Spinal cord (tissue), 9 donors: ENCODE measurements at regions not wholly inside any gene's neighbourhood (a gene's known extent, or its start where the extent isn't known, plus 50 kb on each side); places are given as distances from the start of the nearest gene placed in this dataset.

Source experiments
- DNase-seq, 6 donors: peaks; one replicate each; pipeline versions ENCODE4 v3.0.0 to v3.0.0-alpha.2; 2013 to 2015; ENCODE audit warnings: low spot score in 6 of 6, low read depth in 4 of 6
- H3K27ac ChIP-seq: one replicate; pipeline ENCODE4 v1.5.1; 2013; ENCODE audit warnings: low read depth, low read length, control low read depth
- H3K27me3 ChIP-seq: one replicate; pipeline ENCODE4 v1.6.1; 2013; ENCODE audit warnings: low read length; ENCODE audit not compliant: control insufficient read depth, insufficient read depth
- H3K36me3 ChIP-seq: one replicate; pipeline ENCODE4 v1.6.1; 2013; ENCODE audit warnings: low read length; ENCODE audit not compliant: control insufficient read depth, insufficient read depth
- H3K4me1 ChIP-seq: one replicate; pipeline ENCODE4 v1.6.1; 2013; ENCODE audit warnings: low read length; ENCODE audit not compliant: control insufficient read depth, insufficient read depth
- H3K4me3 ChIP-seq: one replicate; pipeline ENCODE4 v1.5.1; 2013; ENCODE audit warnings: low read depth, low read length, control low read depth
- H3K9me3 ChIP-seq: one replicate; pipeline ENCODE4 v1.6.1; 2013; ENCODE audit warnings: low read length; ENCODE audit not compliant: control insufficient read depth, insufficient read depth
- WGBS: methylation state at CpG from one replicate; pipeline ENCODE4 v1.1.5; 2013; ENCODE audit warnings: missing lambda C conversion rate; ENCODE audit not compliant: insufficient coverage; 5-methylcytosine and 5-hydroxymethylcytosine counted together
- donor health status: healthy.

GRCh38 chr6:22043284-22043962 is 253.4 kb downstream of the PRL start:
- Histone ChIP-seq H3K27me3 (no peaks in the 10 kb centered on the region), H3K36me3 (no peaks in the 10 kb centered on the region), H3K4me3 (no peak overlapping the region), H3K9me3 (no peaks in the 10 kb centered on the region), H3K27ac (peak overlapping the region; percentile 29), H3K4me1 (peaks cover 8% of the 10 kb centered on the region)
- DNase-seq: no peak
- 75% methylated on average over 5 of the region's 7 CpGs for WGBS

- no peak for DNase-seq
- no peaks in the 10 kb centered on the region for H3K9me3 ChIP-seq
- no peak overlapping the region for H3K4me3 ChIP-seq
- peaks cover 8% of the 10 kb centered on the region for H3K4me1 ChIP-seq
- no peaks in the 10 kb centered on the region for H3K27me3 ChIP-seq
- H3K36me3 ChIP-seq: no peaks in the 10 kb centered on the region
- no peak overlapping the region for H3K27ac ChIP-seq
- no CpG with 5 or more reads among the region's 3 CpGs for WGBS
Observed at GRCh38 chr6:22045261-22045912, 251.4 kb downstream of the PRL start.

GRCh38 chr6:22049002-22049401 is 247.8 kb downstream of the PRL start:
- no peak overlapping the region for H3K27ac ChIP-seq
- H3K4me3 ChIP-seq: no peak overlapping the region
- no peaks in the 10 kb centered on the region for H3K4me1 ChIP-seq
- H3K27me3 ChIP-seq: no peaks in the 10 kb centered on the region
- DNase-seq: no peak
- no peaks in the 10 kb centered on the region for H3K36me3 ChIP-seq
- H3K9me3 ChIP-seq: no peaks in the 10 kb centered on the region

- H3K4me1 ChIP-seq: no peaks in the 10 kb centered on the region
- no peak for DNase-seq
- no peak overlapping the region for H3K27ac ChIP-seq
- WGBS: no CpG with 5 or more reads among the region's 3 CpGs
- H3K27me3 ChIP-seq: no peaks in the 10 kb centered on the region
- H3K36me3 ChIP-seq: no peaks in the 10 kb centered on the region
- no peak overlapping the region for H3K4me3 ChIP-seq
- H3K9me3 ChIP-seq: no peaks in the 10 kb centered on the region
Observed at GRCh38 chr6:22053391-22053997, 243.3 kb downstream of the PRL start.

GRCh38 chr6:22056398-22056797 is 240.4 kb downstream of the PRL start:
- H3K9me3 ChIP-seq: no peaks in the 10 kb centered on the region
- no peaks in the 10 kb centered on the region for H3K4me1 ChIP-seq
- no peak overlapping the region for H3K4me3 ChIP-seq
- no peak overlapping the region for H3K27ac ChIP-seq
- no peaks in the 10 kb centered on the region for H3K27me3 ChIP-seq
- no peaks in the 10 kb centered on the region for H3K36me3 ChIP-seq
- DNase-seq: no peak
- 85% methylated on average over 4 of the region's 9 CpGs for WGBS

GRCh38 chr6:22057962-22058361 is 238.9 kb downstream of the PRL start:
- WGBS: 100% methylated on average over 1 of the region's 2 CpGs
- no peak for DNase-seq
- H3K9me3 ChIP-seq: no peaks in the 10 kb centered on the region
- H3K36me3 ChIP-seq: no peaks in the 10 kb centered on the region
- H3K27me3 ChIP-seq: no peaks in the 10 kb centered on the region
- no peak overlapping the region for H3K4me3 ChIP-seq
- H3K4me1 ChIP-seq: peaks cover 3% of the 10 kb centered on the region
- no peak overlapping the region for H3K27ac ChIP-seq

- DNase-seq: peak in 2 of 6 donors; percentile 62 to 72
- Histone ChIP-seq H3K4me1 (peaks cover 6% of the 10 kb centered on the region), H3K9me3 (no peaks in the 10 kb centered on the region), H3K36me3 (no peaks in the 10 kb centered on the region), H3K27ac (no peak overlapping the region), H3K4me3 (no peak overlapping the region), H3K27me3 (no peaks in the 10 kb centered on the region)
- 51% methylated on average over 2 of the region's 3 CpGs for WGBS
Observed at GRCh38 chr6:22059126-22059525, 237.7 kb downstream of the PRL start.

GRCh38 chr6:22059946-22060345 is 236.9 kb downstream of the PRL start:
- Histone ChIP-seq H3K27me3 (no peaks in the 10 kb centered on the region), H3K27ac (no peak overlapping the region), H3K4me3 (no peak overlapping the region), H3K9me3 (no peaks in the 10 kb centered on the region), H3K36me3 (no peaks in the 10 kb centered on the region), H3K4me1 (peaks cover 6% of the 10 kb centered on the region)
- 0% methylated on average over 1 of the region's 1 CpG for WGBS
- no peak for DNase-seq

- no peaks in the 10 kb centered on the region for H3K9me3 ChIP-seq
- no peaks in the 10 kb centered on the region for H3K27me3 ChIP-seq
- no peaks in the 10 kb centered on the region for H3K36me3 ChIP-seq
- 78% methylated on average over 14 of the region's 21 CpGs for WGBS
- DNase-seq: peak in 1 of 6 donors; percentile 57
- H3K27ac ChIP-seq: no peak overlapping the region
- peaks cover 6% of the 10 kb centered on the region for H3K4me1 ChIP-seq
- no peak overlapping the region for H3K4me3 ChIP-seq
Observed at GRCh38 chr6:22062807-22063408, 233.9 kb downstream of the PRL start.
